Upper lobe of left lung (tissue), 4 donors: ENCODE measurements at regions not wholly inside any gene's neighbourhood (a gene's known extent, or its start where the extent isn't known, plus 50 kb on each side); places are given as distances from the start of the nearest gene placed in this dataset.

ENCODE experiments used
- CTCF ChIP-seq, 6 experiments: fragments of 450-650 bp in 4 of 6; fragments of 200-600 bp in 2 of 6; sonication (generic) in 2 of 6; IDR thresholded peaks; one replicate each; pipeline ENCODE4 v1.5.1; 2016 to 2019; ENCODE audit warnings: antibody characterized with exemption in 6 of 6
- POLR2AphosphoS5 ChIP-seq, 2 donors: sonication (generic); formaldehyde crosslinking; IDR thresholded peaks; one replicate each; pipeline ENCODE4 v1.5.1; 2017; ENCODE audit warnings: antibody characterized with exemption in 2 of 2

- TF ChIP-seq CTCF (IDR thresholded peaks at IDR 0.05), result no peak
- no peak for TF ChIP-seq POLR2AphosphoS5 (IDR thresholded peaks at IDR 0.05)
Measured at GRCh38 chr3:5041315-5041714, 62.1 kb downstream of the BHLHE40 start.
